C4-2B (cell line): ENCODE measurements at regions not wholly inside any gene's neighbourhood (a gene's known extent, or its start where the extent isn't known, plus 50 kb on each side); places are given as distances from the start of the nearest gene placed in this dataset.

Source experiments
- H3K27ac ChIP-seq: fragments of 450-650 bp; 2 replicates; pipeline ENCODE4 v1.5.1; 2017
- ZFX ChIP-seq: fragments of 450-650 bp; IDR thresholded peaks from 2 replicates; pipeline ENCODE4 v1.6.1; 2017
- TF ChIP-seq, protein P1 (sequence below): fragments of 450-650 bp; conservative IDR thresholded peaks from 2 replicates; pipeline ENCODE4 v1.5.1; 2017; ENCODE audit warnings: mild to moderate bottlenecking

DNA sequence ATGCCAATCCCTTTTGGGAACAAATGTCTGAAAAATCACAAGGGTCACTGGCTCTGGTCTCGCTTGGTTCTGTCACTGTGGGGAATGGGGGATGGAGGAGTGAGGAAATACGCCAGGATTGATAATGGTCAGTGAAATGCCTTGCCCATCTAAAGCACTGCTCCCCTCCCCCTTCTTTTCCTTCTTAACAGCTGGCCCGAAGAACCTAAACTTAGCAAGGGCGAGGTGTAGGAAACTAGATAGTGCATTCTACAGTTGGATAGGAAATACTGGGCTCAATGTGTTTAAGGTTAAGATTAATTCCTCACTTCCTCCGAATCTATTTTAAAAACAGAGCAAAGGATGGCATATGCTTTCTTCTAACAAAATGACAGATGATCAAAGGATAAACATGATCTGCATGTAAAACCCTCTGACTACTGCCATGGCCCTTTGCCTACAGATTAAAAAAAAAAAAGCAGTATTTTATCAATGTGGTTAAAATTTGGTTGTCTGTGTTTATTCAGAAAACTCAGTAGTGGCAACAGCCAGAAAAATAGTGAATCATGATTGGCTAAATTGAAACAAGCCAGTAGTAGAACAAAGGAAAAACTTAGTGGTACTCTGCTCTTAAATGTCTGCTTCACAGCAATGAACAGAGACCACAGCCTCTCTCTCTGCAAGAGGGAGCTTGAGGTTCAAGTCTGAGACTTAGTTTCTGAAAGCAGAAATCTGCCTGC lies 86.1 kb upstream of the VAV3 start:
- peak overlapping the region; percentile 48; the same call in 1 of the 2 replicates for H3K27ac ChIP-seq
- TF ChIP-seq ZFX = no peak
- TF ChIP-seq, protein P1, sequence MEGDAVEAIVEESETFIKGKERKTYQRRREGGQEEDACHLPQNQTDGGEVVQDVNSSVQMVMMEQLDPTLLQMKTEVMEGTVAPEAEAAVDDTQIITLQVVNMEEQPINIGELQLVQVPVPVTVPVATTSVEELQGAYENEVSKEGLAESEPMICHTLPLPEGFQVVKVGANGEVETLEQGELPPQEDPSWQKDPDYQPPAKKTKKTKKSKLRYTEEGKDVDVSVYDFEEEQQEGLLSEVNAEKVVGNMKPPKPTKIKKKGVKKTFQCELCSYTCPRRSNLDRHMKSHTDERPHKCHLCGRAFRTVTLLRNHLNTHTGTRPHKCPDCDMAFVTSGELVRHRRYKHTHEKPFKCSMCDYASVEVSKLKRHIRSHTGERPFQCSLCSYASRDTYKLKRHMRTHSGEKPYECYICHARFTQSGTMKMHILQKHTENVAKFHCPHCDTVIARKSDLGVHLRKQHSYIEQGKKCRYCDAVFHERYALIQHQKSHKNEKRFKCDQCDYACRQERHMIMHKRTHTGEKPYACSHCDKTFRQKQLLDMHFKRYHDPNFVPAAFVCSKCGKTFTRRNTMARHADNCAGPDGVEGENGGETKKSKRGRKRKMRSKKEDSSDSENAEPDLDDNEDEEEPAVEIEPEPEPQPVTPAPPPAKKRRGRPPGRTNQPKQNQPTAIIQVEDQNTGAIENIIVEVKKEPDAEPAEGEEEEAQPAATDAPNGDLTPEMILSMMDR = no peak

DNA sequence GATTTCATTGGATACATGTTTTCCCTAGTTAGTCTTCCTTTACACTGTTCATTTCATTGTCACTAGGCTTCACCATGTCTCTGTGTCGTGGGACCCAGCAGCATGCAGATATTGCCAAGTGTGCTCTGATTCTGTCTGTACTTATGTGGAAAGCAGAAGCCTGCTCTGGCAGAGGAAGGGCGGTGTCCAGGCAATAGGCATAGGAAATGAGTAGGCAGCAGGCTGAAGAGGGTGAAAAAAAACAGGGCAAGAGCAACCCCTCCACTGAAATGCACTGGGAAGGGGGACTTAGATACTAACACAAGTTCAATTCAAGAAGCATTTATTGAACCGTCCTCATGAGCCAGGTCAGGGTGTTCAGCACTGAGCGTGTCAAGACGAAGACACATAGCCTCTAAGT lies 85.2 kb upstream of the VAV3 start:
- no peak overlapping the region for H3K27ac ChIP-seq

DNA sequence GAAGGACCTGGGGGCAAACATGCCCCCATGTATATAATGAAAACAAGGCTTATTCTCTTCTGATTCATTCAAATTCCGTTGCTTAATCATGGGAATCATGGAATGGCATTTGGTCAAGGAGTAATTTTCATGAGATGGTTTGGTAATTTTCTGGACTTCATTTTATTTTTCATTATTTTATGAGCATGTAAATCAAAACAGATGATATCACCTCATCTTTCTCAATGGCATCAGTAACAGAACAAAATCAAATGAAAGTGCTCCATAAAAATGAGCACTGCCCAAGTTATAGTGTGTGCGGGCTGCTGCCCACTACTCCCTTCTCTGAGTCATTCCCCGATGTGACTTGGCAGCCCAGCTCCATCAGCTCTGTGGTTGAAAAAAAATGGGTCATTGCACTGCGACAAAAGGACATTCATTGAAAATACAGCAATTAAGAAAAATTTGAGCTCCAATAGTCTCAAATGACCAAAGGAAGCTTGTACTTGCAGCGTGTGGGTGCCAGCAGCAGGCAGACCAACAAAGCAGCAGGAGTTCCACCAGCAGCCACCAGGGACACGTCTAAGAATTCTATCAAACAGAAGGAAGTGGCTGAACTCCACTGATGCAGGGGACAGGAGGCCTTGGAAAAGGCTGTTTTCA lies 84.3 kb upstream of the VAV3 start:
- TF ChIP-seq, protein P1 = peak; percentile 48
- no peak for TF ChIP-seq ZFX
- H3K27ac ChIP-seq = no peak overlapping the region

More for the DNA sequence above, 85.2 kb upstream of the VAV3 start:
- no peak for TF ChIP-seq ZFX
- TF ChIP-seq, protein P1 = no peak

DNA sequence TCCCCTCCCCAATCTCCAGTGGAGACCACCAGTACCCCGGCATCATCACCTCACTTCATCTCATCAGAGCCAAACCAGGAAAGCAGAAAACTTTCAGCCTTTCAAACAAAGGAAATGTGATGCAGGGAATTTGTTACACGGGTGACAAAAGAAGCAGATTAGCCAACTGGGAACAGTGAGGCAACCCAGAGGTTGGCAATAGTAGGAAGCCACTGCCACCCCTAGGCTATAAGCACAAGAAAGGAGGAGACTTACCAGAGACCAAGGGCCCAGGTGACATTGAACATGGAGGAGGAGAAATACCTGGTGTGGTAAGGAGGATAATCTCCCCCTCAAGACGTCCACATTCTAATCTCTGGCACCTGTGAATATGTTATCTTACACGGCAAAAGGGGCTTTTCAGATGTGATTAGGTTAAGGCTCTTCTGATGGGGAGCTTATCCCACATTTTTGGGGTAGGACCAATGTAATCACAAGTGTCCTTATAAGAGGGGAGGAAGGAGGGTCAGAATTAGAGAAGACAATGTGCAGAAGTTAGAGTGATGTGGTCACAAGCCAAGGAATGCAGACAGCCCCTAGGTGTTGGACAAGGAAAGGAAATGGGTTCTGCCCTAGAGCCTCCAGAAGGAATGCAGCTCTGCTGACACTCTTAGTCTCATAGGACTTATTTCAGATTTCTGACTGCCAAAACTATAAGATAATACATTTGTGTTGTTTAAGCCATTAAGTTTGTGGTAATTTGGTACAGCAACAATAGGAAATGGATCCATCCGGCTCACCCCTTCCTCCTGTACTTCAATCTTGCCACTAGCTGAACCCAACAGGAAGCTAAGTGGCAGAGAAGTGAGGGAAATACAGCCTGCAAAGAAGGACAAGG lies 83.6 kb upstream of the VAV3 start:
- no peak overlapping the region for H3K27ac ChIP-seq

DNA sequence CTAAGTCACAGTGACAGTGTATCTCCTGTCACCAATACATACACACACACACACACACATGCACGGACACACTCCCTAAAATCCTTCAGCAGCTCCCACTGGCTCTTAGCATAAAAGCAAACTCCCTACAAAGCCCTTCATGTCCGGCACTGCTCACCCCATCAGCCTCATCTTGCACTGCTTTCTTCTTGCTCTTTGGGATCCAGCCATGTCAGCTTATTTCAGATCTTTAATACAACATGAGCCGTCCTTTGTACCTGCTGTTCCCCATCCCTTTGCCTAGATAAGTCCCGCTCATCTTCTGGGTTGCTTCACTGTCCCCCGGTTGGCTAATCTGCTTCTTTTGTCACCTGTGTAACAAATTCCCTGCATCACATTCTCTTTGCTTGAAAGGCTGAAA lies 82.1 kb upstream of the VAV3 start:
- TF ChIP-seq, protein P1 = no peak
- no peak for TF ChIP-seq ZFX
- no peak overlapping the region; the same call in 1 of the 2 replicates for H3K27ac ChIP-seq

More for the DNA sequence above, 83.6 kb upstream of the VAV3 start:
- no peak for TF ChIP-seq ZFX
- TF ChIP-seq, protein P1 = no peak

DNA sequence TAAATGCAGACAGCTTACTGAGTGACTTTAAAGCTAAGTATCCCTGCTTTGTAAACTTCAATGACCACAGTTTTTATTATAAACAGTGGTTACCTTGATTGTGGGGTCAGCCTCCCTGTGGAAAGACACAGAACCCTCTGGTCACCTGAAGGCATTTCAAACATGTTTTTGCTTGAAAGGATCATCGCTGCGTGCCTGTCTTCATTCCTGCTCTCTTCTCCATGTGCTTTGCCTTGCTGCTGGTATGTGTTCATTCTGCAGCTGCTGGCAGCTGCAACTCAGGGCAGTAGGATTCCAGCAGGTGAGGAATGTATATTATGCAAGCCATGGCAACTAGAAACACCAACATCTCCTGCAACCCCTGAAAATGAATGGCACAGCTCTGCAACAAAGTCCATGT lies 81.0 kb upstream of the VAV3 start:
- no peak for TF ChIP-seq ZFX
- TF ChIP-seq, protein P1 = no peak
- no peak overlapping the region for H3K27ac ChIP-seq
